ENCODE measurements at regions not wholly inside any gene's neighbourhood (a gene's known extent, or its start where the extent isn't known, plus 50 kb on each side); places are given as distances from the start of the nearest gene placed in this dataset.

- no peak for DNase-seq (ENCODE audit: extremely low read depth in 1 of 2, low read depth in 1 of 2)
Measured at GRCh38 chr2:65802298-65802942, 370.0 kb upstream of the SPRED2 start.

- no peak for DNase-seq (ENCODE audit: extremely low read depth in 1 of 2, low read depth in 1 of 2)
Measured at GRCh38 chr2:65800998-65801397, 368.6 kb upstream of the SPRED2 start.

- no peak for DNase-seq (ENCODE audit: extremely low read depth in 1 of 2, low read depth in 1 of 2)
Measured at GRCh38 chr2:65799141-65799854, 366.9 kb upstream of the SPRED2 start.

GRCh38 chr2:65798641-65799040, 366.2 kb upstream of the SPRED2 start:
- no peak for DNase-seq (ENCODE audit: extremely low read depth in 1 of 2, low read depth in 1 of 2)

GRCh38 chr2:65794994-65795393, 362.6 kb upstream of the SPRED2 start:
- no peak for DNase-seq (ENCODE audit: extremely low read depth in 1 of 2, low read depth in 1 of 2)

GRCh38 chr2:65791404-65791975, 359.1 kb upstream of the SPRED2 start:
- no peak for DNase-seq (ENCODE audit: extremely low read depth in 1 of 2, low read depth in 1 of 2)

GRCh38 chr2:65790676-65790935, 358.2 kb upstream of the SPRED2 start:
- no peak for DNase-seq (ENCODE audit: extremely low read depth in 1 of 2, low read depth in 1 of 2)

- DNase-seq (ENCODE audit: extremely low read depth in 1 of 2, low read depth in 1 of 2): no peak
Measured at GRCh38 chr2:65789923-65790675, 357.7 kb upstream of the SPRED2 start.

- no peak for DNase-seq (ENCODE audit: extremely low read depth in 1 of 2, low read depth in 1 of 2)
Measured at GRCh38 chr2:65788556-65788955, 356.2 kb upstream of the SPRED2 start.

- no peak for DNase-seq (ENCODE audit: extremely low read depth in 1 of 2, low read depth in 1 of 2)
Measured at GRCh38 chr2:65786765-65787164, 354.4 kb upstream of the SPRED2 start.

GRCh38 chr2:65786007-65786717, 353.8 kb upstream of the SPRED2 start:
- DNase-seq (ENCODE audit: extremely low read depth in 1 of 2, low read depth in 1 of 2): no peak

- no peak for DNase-seq (ENCODE audit: extremely low read depth in 1 of 2, low read depth in 1 of 2)
Measured at GRCh38 chr2:65782996-65783650, 350.7 kb upstream of the SPRED2 start.

GRCh38 chr2:65782186-65782585, 349.8 kb upstream of the SPRED2 start:
- DNase-seq (ENCODE audit: extremely low read depth in 1 of 2, low read depth in 1 of 2): no peak

- no peak for DNase-seq (ENCODE audit: extremely low read depth in 1 of 2, low read depth in 1 of 2)
Measured at GRCh38 chr2:65781756-65782155, 349.4 kb upstream of the SPRED2 start.

GRCh38 chr2:65779021-65779420, 346.6 kb upstream of the SPRED2 start:
- no peak for DNase-seq (ENCODE audit: extremely low read depth in 1 of 2, low read depth in 1 of 2)

GRCh38 chr2:65778137-65778536, 345.7 kb upstream of the SPRED2 start:
- no peak for DNase-seq (ENCODE audit: extremely low read depth in 1 of 2, low read depth in 1 of 2)

GRCh38 chr2:65775839-65776238, 343.4 kb upstream of the SPRED2 start:
- no peak for DNase-seq (ENCODE audit: extremely low read depth in 1 of 2, low read depth in 1 of 2)

- DNase-seq (ENCODE audit: extremely low read depth in 1 of 2, low read depth in 1 of 2): no peak
Measured at GRCh38 chr2:65767946-65768345, 335.5 kb upstream of the SPRED2 start.

GRCh38 chr2:65766768-65767267, 334.4 kb upstream of the SPRED2 start:
- no peak for DNase-seq (ENCODE audit: extremely low read depth in 1 of 2, low read depth in 1 of 2)

GRCh38 chr2:65765376-65765775, 333.0 kb upstream of the SPRED2 start:
- no peak for DNase-seq (ENCODE audit: extremely low read depth in 1 of 2, low read depth in 1 of 2)

GRCh38 chr2:65762068-65762467, 329.7 kb upstream of the SPRED2 start:
- no peak for DNase-seq (ENCODE audit: extremely low read depth in 1 of 2, low read depth in 1 of 2)
